ENCODE measurements at regions not wholly inside any gene's neighbourhood (a gene's known extent, or its start where the extent isn't known, plus 50 kb on each side); places are given as distances from the start of the nearest gene placed in this dataset.

- peaks cover 0 to 3% (median 0%) of the 10 kb centered on the region in 9 donors for H3K9me3 Mint-ChIP-seq
- H3K27ac Mint-ChIP-seq: no peak overlapping the region
- ATAC-seq: no peak
- H3K36me3 Mint-ChIP-seq: no peaks in the 10 kb centered on the region
- no peak for DNase-seq
- peaks cover 0 to 3% (median 0%) of the 10 kb centered on the region in 5 donors for H3K27me3 Mint-ChIP-seq
- H3K4me1 Mint-ChIP-seq: no peaks in the 10 kb centered on the region
- POLR2A ChIA-PET: no interaction called here
- H3K4me3 Mint-ChIP-seq: no peak overlapping the region
Observed at GRCh38 chr10:128473911-128474310, 347.7 kb upstream of the MKI67 start.

GRCh38 chr10:128474571-128474970 lies 348.3 kb upstream of the MKI67 start:
- POLR2A ChIA-PET: no interaction called here
- Mint-ChIP-seq H3K4me1 (no peaks in the 10 kb centered on the region), H3K27me3 (peaks cover 0 to 3% (median 0%) of the 10 kb centered on the region in 5 donors), H3K4me3 (no peak overlapping the region), H3K27ac (no peak overlapping the region), H3K36me3 (no peaks in the 10 kb centered on the region), H3K9me3 (peaks cover 0 to 3% (median 0%) of the 10 kb centered on the region in 9 donors)
- ATAC-seq: no peak
- DNase-seq: no peak

GRCh38 chr10:128475686-128476367 lies 349.6 kb upstream of the MKI67 start:
- H3K4me3 Mint-ChIP-seq: no peak overlapping the region
- DNase-seq: no peak
- H3K27me3 Mint-ChIP-seq: peaks cover 0 to 7% (median 0%) of the 10 kb centered on the region in 5 donors
- no peaks in the 10 kb centered on the region for H3K4me1 Mint-ChIP-seq
- H3K9me3 Mint-ChIP-seq: peaks cover 0 to 3% (median 0%) of the 10 kb centered on the region in 9 donors
- POLR2A ChIA-PET: no interaction called here
- no peak overlapping the region for H3K27ac Mint-ChIP-seq
- ATAC-seq: no peak
- no peaks in the 10 kb centered on the region for H3K36me3 Mint-ChIP-seq

- no peak for DNase-seq
- H3K27ac Mint-ChIP-seq: no peak overlapping the region
- no peak overlapping the region for H3K4me3 Mint-ChIP-seq
- no peaks in the 10 kb centered on the region for H3K36me3 Mint-ChIP-seq
- H3K4me1 Mint-ChIP-seq: no peaks in the 10 kb centered on the region
- POLR2A ChIA-PET: no interaction called here
- peaks cover 0 to 7% (median 0%) of the 10 kb centered on the region in 5 donors for H3K27me3 Mint-ChIP-seq
- H3K9me3 Mint-ChIP-seq: peaks cover 0 to 3% (median 0%) of the 10 kb centered on the region in 9 donors
- no peak for ATAC-seq
Observed at GRCh38 chr10:128476368-128476725, 350.1 kb upstream of the MKI67 start.

GRCh38 chr10:128476845-128477244 lies 350.6 kb upstream of the MKI67 start:
- Mint-ChIP-seq H3K27me3 (peaks cover 0 to 7% (median 0%) of the 10 kb centered on the region in 5 donors), H3K4me3 (no peak overlapping the region), H3K4me1 (no peaks in the 10 kb centered on the region), H3K9me3 (peaks cover 0 to 3% (median 0%) of the 10 kb centered on the region in 9 donors), H3K36me3 (no peaks in the 10 kb centered on the region), H3K27ac (no peak overlapping the region)
- POLR2A ChIA-PET: no interaction called here
- DNase-seq: peak in 1 of 10 donors; percentile 3
- no peak for ATAC-seq

GRCh38 chr10:128480601-128481000 lies 354.4 kb upstream of the MKI67 start:
- no peak for ATAC-seq
- POLR2A ChIA-PET: no interaction called here
- Mint-ChIP-seq H3K9me3 (no peaks in the 10 kb centered on the region), H3K4me1 (no peaks in the 10 kb centered on the region), H3K36me3 (no peaks in the 10 kb centered on the region), H3K27ac (no peak overlapping the region), H3K4me3 (no peak overlapping the region), H3K27me3 (peaks cover 0 to 7% (median 0%) of the 10 kb centered on the region in 5 donors)
- peak in 1 of 10 donors; percentile 4 for DNase-seq

- no peaks in the 10 kb centered on the region for H3K4me1 Mint-ChIP-seq
- no peak overlapping the region for H3K4me3 Mint-ChIP-seq
- H3K36me3 Mint-ChIP-seq: no peaks in the 10 kb centered on the region
- H3K27me3 Mint-ChIP-seq: peaks cover 0 to 7% (median 0%) of the 10 kb centered on the region in 5 donors
- peak in 1 of 10 donors; percentile 38 for DNase-seq
- ATAC-seq: no peak
- H3K27ac Mint-ChIP-seq: no peak overlapping the region
- no peaks in the 10 kb centered on the region for H3K9me3 Mint-ChIP-seq
- POLR2A ChIA-PET: no interaction called here
Observed at GRCh38 chr10:128481152-128481840, 355.1 kb upstream of the MKI67 start.

- DNase-seq (peak in 1 of 10 donors; percentile 38), ATAC-seq (no peak)
- H3K9me3 Mint-ChIP-seq: no peaks in the 10 kb centered on the region
- no peak overlapping the region for H3K27ac Mint-ChIP-seq
- H3K27me3 Mint-ChIP-seq: peaks cover 0 to 7% (median 0%) of the 10 kb centered on the region in 5 donors
- H3K4me1 Mint-ChIP-seq: no peaks in the 10 kb centered on the region
- no peaks in the 10 kb centered on the region for H3K36me3 Mint-ChIP-seq
- H3K4me3 Mint-ChIP-seq: no peak overlapping the region
- POLR2A ChIA-PET: no interaction called here
Observed at GRCh38 chr10:128482052-128482451, 355.8 kb upstream of the MKI67 start.

- DNase-seq (peak in 1 of 10 donors; percentile 57), ATAC-seq (no peak)
- Mint-ChIP-seq H3K36me3 (no peaks in the 10 kb centered on the region), H3K4me1 (no peaks in the 10 kb centered on the region), H3K27ac (no peak overlapping the region), H3K27me3 (peaks cover 0 to 7% (median 0%) of the 10 kb centered on the region in 5 donors), H3K9me3 (no peaks in the 10 kb centered on the region), H3K4me3 (no peak overlapping the region)
- POLR2A ChIA-PET: no interaction called here
Observed at GRCh38 chr10:128483216-128483615, 357.0 kb upstream of the MKI67 start.

- ATAC-seq (no peak), DNase-seq (no peak)
- POLR2A ChIA-PET: no interaction called here
- Mint-ChIP-seq H3K4me3 (no peak overlapping the region), H3K9me3 (no peaks in the 10 kb centered on the region), H3K27me3 (peaks cover 0 to 7% (median 0%) of the 10 kb centered on the region in 5 donors), H3K27ac (no peak overlapping the region), H3K4me1 (no peaks in the 10 kb centered on the region), H3K36me3 (no peaks in the 10 kb centered on the region)
Observed at GRCh38 chr10:128484041-128484440, 357.8 kb upstream of the MKI67 start.

GRCh38 chr10:128485701-128486235 lies 359.5 kb upstream of the MKI67 start:
- Mint-ChIP-seq H3K4me3 (no peak overlapping the region), H3K9me3 (no peaks in the 10 kb centered on the region), H3K36me3 (no peaks in the 10 kb centered on the region), H3K4me1 (no peaks in the 10 kb centered on the region), H3K27ac (no peak overlapping the region), H3K27me3 (peaks cover 0 to 3% (median 0%) of the 10 kb centered on the region in 5 donors)
- POLR2A ChIA-PET: no interaction called here
- ATAC-seq (no peak), DNase-seq (peak in 1 of 10 donors; percentile 58)

- no peaks in the 10 kb centered on the region for H3K27me3 Mint-ChIP-seq
- DNase-seq (peak in 1 of 10 donors; percentile 60), ATAC-seq (no peak)
- H3K36me3 Mint-ChIP-seq: no peaks in the 10 kb centered on the region
- H3K9me3 Mint-ChIP-seq: peaks cover 0 to 4% (median 0%) of the 10 kb centered on the region in 9 donors
- no peak overlapping the region for H3K27ac Mint-ChIP-seq
- H3K4me3 Mint-ChIP-seq: no peak overlapping the region
- no peaks in the 10 kb centered on the region for H3K4me1 Mint-ChIP-seq
- POLR2A ChIA-PET: no interaction called here
Observed at GRCh38 chr10:128487517-128487916, 361.3 kb upstream of the MKI67 start.
